PC-9 (cell line): ENCODE measurements at regions not wholly inside any gene's neighbourhood (a gene's known extent, or its start where the extent isn't known, plus 50 kb on each side); places are given as distances from the start of the nearest gene placed in this dataset.

Experiments used
- BruUV-seq: library from RNA; stranded (reverse); fragments of 400-500 nt; replicated peaks from 2 replicates; lab custom pipeline; 2021; lab: Mats Ljungman, UMichigan
- CTCF ChIA-PET: fragments of 300-600 bp; sonication (Branson Sonifier 250); formaldehyde crosslinking; loops from one replicate; lab custom pipeline; 2022; ENCODE audit warnings: antibody characterized with exemption; lab: Charles Lee
- POLR2A ChIA-PET: fragments of 300-600 bp; sonication (Branson Sonifier 250); formaldehyde crosslinking; loops from one replicate; lab custom pipeline; 2022; ENCODE audit warnings: antibody characterized with exemption; ENCODE audit not compliant: unreplicated experiment; lab: Charles Lee
- DNase-seq, 2 experiments: peaks; one replicate each; pipeline versions ENCODE4 v3.0.0 to v3.0.0-alpha.2; 2015 to 2022; ENCODE audit warnings: mixed read lengths in 1 of 2
- H2AFZ ChIP-seq: fragments of 200-600 bp; sonication (generic); 2 replicates; pipeline ENCODE4 v1.8.1; 2017; ENCODE audit warnings: antibody characterized with exemption
- H3F3A ChIP-seq: fragments of 200-600 bp; sonication (generic); 2 replicates; pipeline ENCODE4 v1.8.1; 2017; ENCODE audit warnings: antibody characterized with exemption, mild to moderate bottlenecking, low read depth; ENCODE audit not compliant: insufficient read depth
- H3K27ac ChIP-seq: fragments of 200-600 bp; sonication (generic); 2 replicates; pipeline ENCODE4 v1.6.1; 2016; ENCODE audit warnings: mixed run types
- H3K27me3 ChIP-seq: fragments of 200-600 bp; sonication (generic); 2 replicates; pipeline ENCODE4 v1.6.1; 2016; ENCODE audit warnings: low read depth, mixed run types; ENCODE audit not compliant: insufficient read depth
- H3K36me3 ChIP-seq: fragments of 200-600 bp; sonication (generic); 2 replicates; pipeline ENCODE4 v1.6.1; 2016; ENCODE audit warnings: low read depth, mixed run types
- H3K4me1 ChIP-seq: fragments of 200-600 bp; sonication (generic); replicated peaks from 2 replicates; pipeline ENCODE4 v1.6.1; 2016; ENCODE audit warnings: mixed run types; ENCODE audit not compliant: insufficient read depth
- H3K4me2 ChIP-seq: fragments of 200-600 bp; sonication (generic); 2 replicates; pipeline ENCODE4 v1.6.1; 2017; ENCODE audit warnings: mixed run types
- H3K4me3 ChIP-seq: fragments of 200-600 bp; sonication (generic); 2 replicates; pipeline ENCODE4 v1.6.1; 2016; ENCODE audit warnings: mixed run types
- H3K79me2 ChIP-seq: fragments of 200-600 bp; sonication (generic); 2 replicates; pipeline ENCODE4 v1.6.1; 2017; ENCODE audit warnings: low read depth, mixed run types
- H3K9me2 ChIP-seq: fragments of 200-600 bp; sonication (generic); 2 replicates; pipeline ENCODE4 v1.8.1; 2017; ENCODE audit warnings: mild to moderate bottlenecking; ENCODE audit not compliant: insufficient read depth
- H3K9me3 ChIP-seq: fragments of 200-600 bp; sonication (generic); 2 replicates; pipeline ENCODE4 v1.8.1; 2016; ENCODE audit warnings: low read depth; ENCODE audit not compliant: insufficient read depth
- H4K20me1 ChIP-seq: fragments of 200-600 bp; sonication (generic); 2 replicates; pipeline ENCODE4 v1.8.1; 2017; ENCODE audit not compliant: insufficient read depth
- EZH2 ChIP-seq: fragments of 200-600 bp; sonication (generic); IDR thresholded peaks from 2 replicates; pipeline ENCODE4 v1.8.0; 2017; ENCODE audit warnings: antibody characterized with exemption, low read depth
- intact Hi-C: fragments of 100-400 bp; cut with micrococcal nuclease; formaldehyde crosslinking; loops from one replicate; pipeline ENCODE4 v1.10.0; 2022; ENCODE audit not compliant: unreplicated experiment
- TF ChIP-seq, protein P1 (sequence below): fragments of 200-600 bp; sonication (generic); conservative IDR thresholded peaks from 2 replicates; pipeline ENCODE4 v1.6.1; 2017; ENCODE audit warnings: mixed run types, antibody characterized with exemption, mild to moderate bottlenecking, moderate library complexity

DNA sequence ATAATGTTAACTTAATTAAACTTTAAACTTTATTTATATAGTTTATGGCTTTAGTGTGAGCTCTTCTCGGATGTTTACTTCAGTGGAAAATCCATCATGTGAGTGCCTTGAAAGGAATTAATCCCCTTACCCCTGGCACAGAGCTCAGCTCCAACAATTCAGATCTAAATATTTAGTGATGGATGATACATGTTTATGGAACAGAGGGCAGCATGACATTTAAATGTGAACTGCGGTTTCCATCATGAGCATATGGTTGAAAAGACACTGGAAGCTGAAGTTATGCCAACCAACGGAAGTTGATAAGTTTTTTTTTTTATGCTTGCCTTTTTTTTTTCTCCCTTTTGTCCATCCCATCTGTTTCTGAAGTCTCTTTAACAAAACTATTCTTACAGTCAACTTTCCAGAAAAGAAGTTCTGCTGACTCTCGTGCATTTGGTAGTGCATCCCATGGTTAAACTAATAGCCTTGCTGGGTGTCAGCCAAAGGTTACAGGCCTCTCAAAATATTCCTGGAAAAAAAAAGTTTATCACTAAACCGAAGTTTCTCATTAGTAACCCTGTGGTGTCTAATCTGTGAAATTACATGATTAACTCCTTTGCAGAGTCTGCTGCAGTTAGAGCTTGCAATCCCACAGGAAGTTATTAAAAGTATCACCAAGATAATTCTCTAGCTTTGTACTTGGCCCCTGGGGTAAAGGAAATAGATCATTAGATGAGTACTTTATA is 243.9 kb upstream of the TCF21 start:
- intact Hi-C loops = no loop called here
- H3F3A ChIP-seq = no peaks in the 10 kb centered on the region
- H3K4me1 ChIP-seq = peaks cover 13% of the 10 kb centered on the region; the same call in 1 of the 2 replicates
- H3K36me3 ChIP-seq = no peaks in the 10 kb centered on the region
- ChIA-PET CTCF (no interaction called here), POLR2A (interaction anchor here (0.5 kb wide), 1 partner anchor 101 kb away, joined by 5 read pairs; no protein-coding TSS in a partner anchor)
- H4K20me1 ChIP-seq = no peaks in the 10 kb centered on the region
- H3K4me2 ChIP-seq = no peak overlapping the region
- no peak overlapping the region for H2AFZ ChIP-seq
- no peak overlapping the region for H3K4me3 ChIP-seq
- no peaks in the 10 kb centered on the region for H3K9me3 ChIP-seq
- H3K79me2 ChIP-seq = no peaks in the 10 kb centered on the region
- H3K27me3 ChIP-seq = no peaks in the 10 kb centered on the region
- H3K9me2 ChIP-seq = no peaks in the 10 kb centered on the region; the same call in 1 of the 2 replicates
- no peak overlapping the region for H3K27ac ChIP-seq
- BruUV-seq = no TSS peak
- DNase-seq = no peak
- no peak for TF ChIP-seq EZH2
- TF ChIP-seq, protein P1, sequence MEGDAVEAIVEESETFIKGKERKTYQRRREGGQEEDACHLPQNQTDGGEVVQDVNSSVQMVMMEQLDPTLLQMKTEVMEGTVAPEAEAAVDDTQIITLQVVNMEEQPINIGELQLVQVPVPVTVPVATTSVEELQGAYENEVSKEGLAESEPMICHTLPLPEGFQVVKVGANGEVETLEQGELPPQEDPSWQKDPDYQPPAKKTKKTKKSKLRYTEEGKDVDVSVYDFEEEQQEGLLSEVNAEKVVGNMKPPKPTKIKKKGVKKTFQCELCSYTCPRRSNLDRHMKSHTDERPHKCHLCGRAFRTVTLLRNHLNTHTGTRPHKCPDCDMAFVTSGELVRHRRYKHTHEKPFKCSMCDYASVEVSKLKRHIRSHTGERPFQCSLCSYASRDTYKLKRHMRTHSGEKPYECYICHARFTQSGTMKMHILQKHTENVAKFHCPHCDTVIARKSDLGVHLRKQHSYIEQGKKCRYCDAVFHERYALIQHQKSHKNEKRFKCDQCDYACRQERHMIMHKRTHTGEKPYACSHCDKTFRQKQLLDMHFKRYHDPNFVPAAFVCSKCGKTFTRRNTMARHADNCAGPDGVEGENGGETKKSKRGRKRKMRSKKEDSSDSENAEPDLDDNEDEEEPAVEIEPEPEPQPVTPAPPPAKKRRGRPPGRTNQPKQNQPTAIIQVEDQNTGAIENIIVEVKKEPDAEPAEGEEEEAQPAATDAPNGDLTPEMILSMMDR = no peak

DNA sequence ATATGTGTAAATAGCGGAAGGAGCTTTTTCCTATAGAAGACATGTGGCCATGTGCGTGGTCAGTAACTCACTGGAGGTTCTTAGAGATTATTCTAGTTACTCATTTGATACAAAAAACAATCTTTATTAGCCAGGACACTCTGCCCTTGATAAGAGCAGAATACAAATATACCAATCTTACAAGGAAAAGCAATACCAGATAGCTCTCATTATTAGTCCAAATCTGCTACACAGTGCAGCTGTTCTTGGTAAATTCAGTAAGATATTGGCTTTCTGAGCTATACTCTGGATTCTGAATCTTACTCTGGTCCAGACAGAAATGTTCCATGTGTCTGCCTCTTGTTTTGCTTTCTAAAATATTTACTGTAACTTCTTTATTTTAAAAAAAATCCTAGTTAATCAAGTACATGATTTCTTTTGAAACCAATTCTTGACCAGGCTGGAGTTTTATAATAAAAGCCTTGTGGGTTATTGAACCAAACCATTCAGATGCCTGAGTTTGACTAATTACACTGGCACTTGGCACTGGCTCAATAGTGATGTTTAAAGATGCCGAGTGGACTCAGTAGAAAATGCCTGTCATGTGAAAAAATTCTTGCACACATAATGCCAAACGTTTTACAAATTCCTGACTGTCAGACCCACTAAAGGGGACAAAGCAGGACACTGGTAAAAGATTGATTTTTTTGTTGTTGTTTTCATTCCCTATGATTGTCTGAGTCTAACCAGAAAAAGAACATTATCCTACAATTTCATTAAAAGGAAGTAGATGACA is 242.8 kb upstream of the TCF21 start:
- Histone ChIP-seq H3K4me2 (no peak overlapping the region), H3K4me1 (peaks cover 13% of the 10 kb centered on the region; the same call in 1 of the 2 replicates), H3K4me3 (no peak overlapping the region), H3K36me3 (no peaks in the 10 kb centered on the region), H3K27me3 (no peaks in the 10 kb centered on the region), H3K79me2 (no peaks in the 10 kb centered on the region), H3K9me3 (no peaks in the 10 kb centered on the region), H2AFZ (no peak overlapping the region), H3F3A (no peaks in the 10 kb centered on the region), H4K20me1 (no peaks in the 10 kb centered on the region), H3K27ac (no peak overlapping the region), H3K9me2 (no peaks in the 10 kb centered on the region; the same call in 1 of the 2 replicates)
- no TSS peak for BruUV-seq
- ChIA-PET POLR2A (interaction anchor here (0.5 kb wide), 1 partner anchor 100 kb away, joined by 5 read pairs; no protein-coding TSS in a partner anchor), CTCF (no interaction called here)
- TF ChIP-seq EZH2 = no peak
- TF ChIP-seq, protein P1 = no peak
- DNase-seq = peak in 1 of 2 experiments; percentile 33
- intact Hi-C loops = no loop called here

DNA sequence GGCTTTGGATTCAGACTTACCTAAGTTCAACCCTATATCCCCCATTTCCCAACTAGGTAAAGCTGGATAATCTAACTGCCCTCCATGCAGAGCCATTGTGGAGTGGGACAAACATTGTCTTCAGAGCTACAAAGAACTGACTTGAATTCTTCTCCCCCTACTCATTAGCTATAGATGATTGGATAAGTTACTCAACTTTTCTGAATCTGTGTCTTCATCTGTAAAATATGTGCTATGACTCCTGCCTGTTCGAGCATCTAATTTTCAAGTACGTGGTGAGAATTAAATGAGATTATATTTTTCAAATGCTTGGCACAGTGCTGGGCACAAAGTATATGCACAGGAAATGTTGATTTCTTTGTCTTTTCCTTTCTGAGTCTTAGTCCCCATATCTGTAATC is 240.3 kb upstream of the TCF21 start:
- no peaks in the 10 kb centered on the region for H3K27me3 ChIP-seq
- H2AFZ ChIP-seq = no peak overlapping the region
- CTCF ChIA-PET = no interaction called here
- H3K79me2 ChIP-seq = no peaks in the 10 kb centered on the region
- no peaks in the 10 kb centered on the region for H4K20me1 ChIP-seq
- H3K36me3 ChIP-seq = no peaks in the 10 kb centered on the region
- no peaks in the 10 kb centered on the region; the same call in 1 of the 2 replicates for H3K9me2 ChIP-seq
- H3K4me2 ChIP-seq = no peak overlapping the region
- BruUV-seq = no TSS peak
- no peak overlapping the region for H3K27ac ChIP-seq
- TF ChIP-seq EZH2 = no peak
- TF ChIP-seq, protein P1 = no peak
- intact Hi-C loops = no loop called here
- H3K4me3 ChIP-seq = no peak overlapping the region
- no peaks in the 10 kb centered on the region for H3K9me3 ChIP-seq
- no peaks in the 10 kb centered on the region for H3F3A ChIP-seq
- H3K4me1 ChIP-seq = peaks cover 13% of the 10 kb centered on the region; the same call in 1 of the 2 replicates
- DNase-seq = no peak
- POLR2A ChIA-PET = no interaction called here
